ENCODE measurements at regions not wholly inside any gene's neighbourhood (a gene's known extent, or its start where the extent isn't known, plus 50 kb on each side); places are given as distances from the start of the nearest gene placed in this dataset.

DNA sequence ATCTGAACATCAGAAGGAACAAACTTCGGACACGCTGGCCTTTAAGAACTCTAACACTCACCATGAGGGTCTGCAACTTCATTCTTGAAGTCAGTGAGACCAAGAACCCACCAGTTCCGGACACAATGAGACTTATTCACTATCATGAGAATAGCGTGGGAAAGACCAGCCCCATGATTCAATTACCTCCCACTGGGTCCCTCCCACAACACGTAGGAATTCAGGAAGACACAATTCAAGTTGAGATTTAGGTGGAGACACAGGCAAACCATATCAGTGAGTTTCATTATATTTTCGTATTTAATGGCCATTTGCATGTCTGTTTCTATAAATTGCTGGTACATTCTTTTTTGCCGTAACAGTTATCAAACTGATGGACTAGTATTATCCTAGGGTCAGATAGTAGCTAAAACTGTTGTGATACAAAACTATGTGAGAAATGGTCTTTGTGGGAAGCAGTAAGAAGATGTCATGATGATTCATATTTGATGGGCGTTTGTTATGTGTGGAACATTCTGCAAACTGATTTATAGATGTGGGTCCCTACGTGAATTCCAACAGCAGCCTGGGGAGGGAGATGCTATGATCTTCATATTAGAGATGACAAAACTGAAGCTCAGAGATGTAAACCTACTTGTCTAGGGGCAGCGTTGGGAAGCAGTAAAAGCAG lies 282.4 kb upstream of the TMEM132C start:
- no peak for DNase-seq (ENCODE audit: low read depth in 4 of 6, low spot score in 6 of 6)
- no peaks in the 10 kb centered on the region for H3K9me3 ChIP-seq (ENCODE audit: control insufficient read depth, insufficient read depth, low read length)
- H3K27me3 ChIP-seq (ENCODE audit: control insufficient read depth, insufficient read depth, low read length): no peaks in the 10 kb centered on the region
- H3K4me3 ChIP-seq (ENCODE audit: low read depth, low read length): no peak overlapping the region
- no peaks in the 10 kb centered on the region for H3K36me3 ChIP-seq (ENCODE audit: control insufficient read depth, insufficient read depth, low read length)
- H3K27ac ChIP-seq (ENCODE audit: low read depth, low read length): no peak overlapping the region
- no peaks in the 10 kb centered on the region for H3K4me1 ChIP-seq (ENCODE audit: control insufficient read depth, insufficient read depth, low read length)
- WGBS (ENCODE audit: insufficient coverage): 83% methylated on average over 4 of the region's 10 CpGs

DNA sequence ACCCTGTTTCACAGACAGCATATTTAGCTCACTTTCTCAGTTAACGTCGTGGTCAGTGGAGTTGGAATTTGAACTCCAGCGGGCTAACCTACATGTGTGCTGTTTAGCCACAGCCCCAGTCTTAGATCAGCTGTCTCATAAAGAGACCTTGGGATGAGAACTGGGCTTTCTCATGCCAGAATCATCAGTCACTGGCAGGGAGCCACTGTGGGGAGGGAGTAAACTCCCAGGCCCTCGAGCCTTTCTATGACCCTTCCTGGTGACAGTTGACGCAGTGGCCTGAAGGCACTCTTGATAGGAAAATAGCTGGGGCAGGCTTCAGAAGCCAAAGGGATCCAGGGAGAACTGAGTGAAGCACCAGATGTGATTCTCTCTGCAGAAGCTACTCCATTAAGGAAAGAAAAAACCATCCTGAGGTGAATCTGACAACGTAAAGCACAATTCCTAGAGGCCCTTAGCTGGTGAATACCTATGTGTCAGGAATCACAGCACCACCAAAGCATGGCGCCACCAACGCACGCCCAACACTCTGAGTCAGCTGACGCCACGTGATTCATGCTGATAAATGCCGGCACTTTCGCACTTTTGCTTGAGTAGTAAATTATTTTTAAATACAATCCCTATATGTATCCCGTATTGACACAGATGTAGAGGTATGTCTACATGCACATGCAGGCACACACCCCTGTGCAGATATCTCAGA lies 279.6 kb upstream of the TMEM132C start:
- Histone ChIP-seq H3K36me3 (ENCODE audit: control insufficient read depth, insufficient read depth, low read length) (no peaks in the 10 kb centered on the region), H3K27me3 (ENCODE audit: control insufficient read depth, insufficient read depth, low read length) (no peaks in the 10 kb centered on the region), H3K27ac (ENCODE audit: low read depth, low read length) (no peak overlapping the region), H3K9me3 (ENCODE audit: control insufficient read depth, insufficient read depth, low read length) (peaks cover 5% of the 10 kb centered on the region), H3K4me1 (ENCODE audit: control insufficient read depth, insufficient read depth, low read length) (no peaks in the 10 kb centered on the region), H3K4me3 (ENCODE audit: low read depth, low read length) (no peak overlapping the region)
- peak in 2 of 6 donors; percentile 4 to 27 for DNase-seq (ENCODE audit: low read depth in 4 of 6, low spot score in 6 of 6)
- WGBS (ENCODE audit: insufficient coverage): 56% methylated on average over 5 of the region's 14 CpGs

GRCh38 chr12:127991485-127991884 lies 275.5 kb upstream of the TMEM132C start:
- Histone ChIP-seq H3K9me3 (ENCODE audit: control insufficient read depth, insufficient read depth, low read length) (peaks cover 5% of the 10 kb centered on the region), H3K4me1 (ENCODE audit: control insufficient read depth, insufficient read depth, low read length) (no peaks in the 10 kb centered on the region), H3K27ac (ENCODE audit: low read depth, low read length) (no peak overlapping the region), H3K4me3 (ENCODE audit: low read depth, low read length) (no peak overlapping the region), H3K27me3 (ENCODE audit: control insufficient read depth, insufficient read depth, low read length) (no peaks in the 10 kb centered on the region), H3K36me3 (ENCODE audit: control insufficient read depth, insufficient read depth, low read length) (no peaks in the 10 kb centered on the region)
- DNase-seq (ENCODE audit: low read depth in 4 of 6, low spot score in 6 of 6): no peak
- 93% methylated on average over 3 of the region's 6 CpGs for WGBS (ENCODE audit: insufficient coverage)

DNA sequence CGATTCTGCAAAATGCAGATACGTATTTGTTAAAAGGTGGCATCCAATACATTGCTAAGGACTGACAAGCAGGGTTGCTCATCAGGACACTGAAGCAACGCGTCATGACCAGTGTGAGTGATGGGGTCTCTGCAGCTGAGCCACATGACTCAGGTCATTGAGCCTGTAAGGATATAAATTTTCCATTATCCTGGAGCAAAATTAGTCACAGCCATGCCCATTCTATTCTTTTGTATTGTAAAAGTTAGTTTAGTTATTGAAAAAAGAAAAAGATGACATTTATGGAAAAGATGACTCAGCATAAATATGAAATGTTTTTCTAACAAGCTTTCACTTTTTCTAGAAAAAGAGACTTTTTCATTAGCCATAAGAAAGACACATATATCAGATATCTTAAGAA lies 268.0 kb upstream of the TMEM132C start:
- Histone ChIP-seq H3K9me3 (ENCODE audit: control insufficient read depth, insufficient read depth, low read length) (no peaks in the 10 kb centered on the region), H3K4me1 (ENCODE audit: control insufficient read depth, insufficient read depth, low read length) (no peaks in the 10 kb centered on the region), H3K27ac (ENCODE audit: low read depth, low read length) (no peak overlapping the region), H3K36me3 (ENCODE audit: control insufficient read depth, insufficient read depth, low read length) (no peaks in the 10 kb centered on the region), H3K4me3 (ENCODE audit: low read depth, low read length) (no peak overlapping the region), H3K27me3 (ENCODE audit: control insufficient read depth, insufficient read depth, low read length) (no peaks in the 10 kb centered on the region)
- peak in 1 of 6 donors; percentile 26 for DNase-seq (ENCODE audit: low read depth in 4 of 6, low spot score in 6 of 6)
- WGBS (ENCODE audit: insufficient coverage): 50% methylated on average over 2 of the region's 4 CpGs

- DNase-seq (ENCODE audit: low read depth in 4 of 6, low spot score in 6 of 6): peak in 2 of 6 donors; percentile 22 to 63
- no peaks in the 10 kb centered on the region for H3K9me3 ChIP-seq (ENCODE audit: control insufficient read depth, insufficient read depth, low read length)
- no peak overlapping the region for H3K27ac ChIP-seq (ENCODE audit: low read depth, low read length)
- H3K27me3 ChIP-seq (ENCODE audit: control insufficient read depth, insufficient read depth, low read length): no peaks in the 10 kb centered on the region
- H3K4me3 ChIP-seq (ENCODE audit: low read depth, low read length): no peak overlapping the region
- H3K4me1 ChIP-seq (ENCODE audit: control insufficient read depth, insufficient read depth, low read length): peaks cover 10% of the 10 kb centered on the region
- WGBS (ENCODE audit: insufficient coverage): 15% methylated on average over 11 of the region's 17 CpGs
- no peaks in the 10 kb centered on the region for H3K36me3 ChIP-seq (ENCODE audit: control insufficient read depth, insufficient read depth, low read length)
Observed at GRCh38 chr12:128004383-128004938, 262.5 kb upstream of the TMEM132C start.

DNA sequence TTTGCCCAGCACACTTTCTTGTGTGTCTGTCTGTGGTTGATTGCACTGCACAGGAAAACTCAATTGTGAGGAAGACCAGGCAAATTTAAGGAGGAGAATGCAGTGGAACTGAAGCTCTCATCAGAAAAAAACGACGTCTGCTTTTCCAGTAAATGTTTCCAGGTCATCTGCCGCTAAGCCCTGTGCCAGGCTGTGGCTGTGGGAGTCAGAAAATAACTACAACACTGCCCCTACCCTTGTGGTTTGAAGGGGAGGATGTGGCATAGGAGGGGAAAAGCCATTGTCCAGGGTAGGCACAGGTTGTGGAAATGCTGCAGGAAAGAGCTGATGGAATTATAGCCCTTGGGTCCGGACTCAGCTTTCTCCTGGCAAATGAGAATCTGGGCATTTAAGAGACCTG lies 259.7 kb upstream of the TMEM132C start:
- WGBS (ENCODE audit: insufficient coverage): 56% methylated on average over 1 of the region's 4 CpGs

DNA sequence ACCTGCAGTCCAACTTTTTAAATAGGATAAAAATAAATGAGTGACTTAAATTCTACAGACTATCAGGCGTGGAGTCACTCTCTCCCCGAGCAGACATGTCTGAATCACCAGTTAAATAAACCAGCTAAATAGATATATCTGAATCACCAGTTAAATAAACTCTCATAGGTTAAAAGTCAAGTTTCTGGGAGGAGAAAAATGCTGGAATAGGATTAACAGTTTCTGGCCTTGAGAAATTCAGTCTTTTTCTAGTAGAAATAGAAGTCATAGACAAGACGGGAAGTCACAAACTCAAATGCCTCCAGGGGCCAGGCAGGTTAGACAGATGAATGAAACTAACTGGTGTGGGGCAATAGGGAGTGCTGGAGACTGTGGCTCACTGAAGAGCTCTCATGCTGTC lies 258.6 kb upstream of the TMEM132C start:
- WGBS (ENCODE audit: insufficient coverage): 90% methylated on average over 1 of the region's 3 CpGs
- no peak overlapping the region for H3K4me3 ChIP-seq (ENCODE audit: low read depth, low read length)
- no peaks in the 10 kb centered on the region for H3K9me3 ChIP-seq (ENCODE audit: control insufficient read depth, insufficient read depth, low read length)
- no peak for DNase-seq (ENCODE audit: low read depth in 4 of 6, low spot score in 6 of 6)
- no peak overlapping the region for H3K27ac ChIP-seq (ENCODE audit: low read depth, low read length)
- H3K27me3 ChIP-seq (ENCODE audit: control insufficient read depth, insufficient read depth, low read length): no peaks in the 10 kb centered on the region
- peaks cover 10% of the 10 kb centered on the region for H3K4me1 ChIP-seq (ENCODE audit: control insufficient read depth, insufficient read depth, low read length)
- no peaks in the 10 kb centered on the region for H3K36me3 ChIP-seq (ENCODE audit: control insufficient read depth, insufficient read depth, low read length)

More for the DNA sequence above, 259.7 kb upstream of the TMEM132C start:
- no peak for DNase-seq (ENCODE audit: low read depth in 4 of 6, low spot score in 6 of 6)
- H3K27me3 ChIP-seq (ENCODE audit: control insufficient read depth, insufficient read depth, low read length): no peaks in the 10 kb centered on the region
- no peaks in the 10 kb centered on the region for H3K9me3 ChIP-seq (ENCODE audit: control insufficient read depth, insufficient read depth, low read length)
- no peaks in the 10 kb centered on the region for H3K36me3 ChIP-seq (ENCODE audit: control insufficient read depth, insufficient read depth, low read length)
- no peak overlapping the region for H3K27ac ChIP-seq (ENCODE audit: low read depth, low read length)
- H3K4me1 ChIP-seq (ENCODE audit: control insufficient read depth, insufficient read depth, low read length): peaks cover 10% of the 10 kb centered on the region
- no peak overlapping the region for H3K4me3 ChIP-seq (ENCODE audit: low read depth, low read length)

- Histone ChIP-seq H3K27ac (ENCODE audit: low read depth, low read length) (no peak overlapping the region), H3K27me3 (ENCODE audit: control insufficient read depth, insufficient read depth, low read length) (no peaks in the 10 kb centered on the region), H3K36me3 (ENCODE audit: control insufficient read depth, insufficient read depth, low read length) (no peaks in the 10 kb centered on the region), H3K4me1 (ENCODE audit: control insufficient read depth, insufficient read depth, low read length) (peaks cover 10% of the 10 kb centered on the region), H3K9me3 (ENCODE audit: control insufficient read depth, insufficient read depth, low read length) (no peaks in the 10 kb centered on the region), H3K4me3 (ENCODE audit: low read depth, low read length) (no peak overlapping the region)
- DNase-seq (ENCODE audit: low read depth in 4 of 6, low spot score in 6 of 6): no peak
- 83% methylated on average over 7 of the region's 8 CpGs for WGBS (ENCODE audit: insufficient coverage)
Observed at GRCh38 chr12:128009108-128009507, 257.9 kb upstream of the TMEM132C start.

GRCh38 chr12:128012110-128012509 lies 254.9 kb upstream of the TMEM132C start:
- DNase-seq (ENCODE audit: low read depth in 4 of 6, low spot score in 6 of 6): no peak
- no peaks in the 10 kb centered on the region for H3K4me1 ChIP-seq (ENCODE audit: control insufficient read depth, insufficient read depth, low read length)
- H3K9me3 ChIP-seq (ENCODE audit: control insufficient read depth, insufficient read depth, low read length): no peaks in the 10 kb centered on the region
- no peak overlapping the region for H3K4me3 ChIP-seq (ENCODE audit: low read depth, low read length)
- H3K27me3 ChIP-seq (ENCODE audit: control insufficient read depth, insufficient read depth, low read length): no peaks in the 10 kb centered on the region
- H3K36me3 ChIP-seq (ENCODE audit: control insufficient read depth, insufficient read depth, low read length): no peaks in the 10 kb centered on the region
- no peak overlapping the region for H3K27ac ChIP-seq (ENCODE audit: low read depth, low read length)

- Histone ChIP-seq H3K27me3 (ENCODE audit: control insufficient read depth, insufficient read depth, low read length) (no peaks in the 10 kb centered on the region), H3K27ac (ENCODE audit: low read depth, low read length) (no peak overlapping the region), H3K4me3 (ENCODE audit: low read depth, low read length) (no peak overlapping the region), H3K4me1 (ENCODE audit: control insufficient read depth, insufficient read depth, low read length) (no peaks in the 10 kb centered on the region), H3K9me3 (ENCODE audit: control insufficient read depth, insufficient read depth, low read length) (no peaks in the 10 kb centered on the region), H3K36me3 (ENCODE audit: control insufficient read depth, insufficient read depth, low read length) (no peaks in the 10 kb centered on the region)
- no CpG with 5 or more reads among the region's 3 CpGs for WGBS (ENCODE audit: insufficient coverage)
- no peak for DNase-seq (ENCODE audit: low read depth in 4 of 6, low spot score in 6 of 6)
Observed at GRCh38 chr12:128015276-128015675, 251.7 kb upstream of the TMEM132C start.

All from spinal cord (tissue), 9 donors.